SK-N-SH treated with all-trans-retinoic acid at 6 μM for 48 hours (cell line): ENCODE measurements at regions not wholly inside any gene's neighbourhood (a gene's known extent, or its start where the extent isn't known, plus 50 kb on each side); places are given as distances from the start of the nearest gene placed in this dataset.

Source experiments
- ARNTL ChIP-seq: fragments of 450-650 bp; formaldehyde crosslinking; IDR thresholded peaks from 2 replicates; pipeline ENCODE4 v1.5.0; 2020; ENCODE audit warnings: low read depth, mild to moderate bottlenecking, moderate library complexity, borderline replicate concordance
- BACH2 ChIP-seq: fragments of 250-450 bp; sonication (Bioruptor Pico); IDR thresholded peaks from 2 replicates; pipeline ENCODE4 v1.9.0; 2021; ENCODE audit warnings: mild to moderate bottlenecking, borderline replicate concordance
- CSDC2 ChIP-seq: fragments of 250-450 bp; sonication (Bioruptor Pico); IDR thresholded peaks from 2 replicates; pipeline ENCODE4 v1.5.0; 2020; ENCODE audit warnings: mild to moderate bottlenecking, moderate library complexity
- GLIS3 ChIP-seq: fragments of 250-450 bp; sonication (Bioruptor Pico); IDR thresholded peaks from 2 replicates; pipeline ENCODE4 v1.5.0; 2020; ENCODE audit warnings: mild to moderate bottlenecking, moderate library complexity
- OSR1 ChIP-seq: fragments of 250-450 bp; sonication (Bioruptor Pico); IDR thresholded peaks from 2 replicates; pipeline ENCODE4 v1.8.0; 2022; ENCODE audit warnings: moderate library complexity, mild to moderate bottlenecking, inconsistent platforms
- PPARA ChIP-seq: fragments of 250-450 bp; sonication (Bioruptor Pico); IDR thresholded peaks from 2 replicates; pipeline ENCODE4 v1.5.0; 2020; ENCODE audit warnings: mild to moderate bottlenecking, borderline replicate concordance
- ZC3H10 ChIP-seq: fragments of 250-450 bp; sonication (Bioruptor Pico); IDR thresholded peaks from 2 replicates; pipeline ENCODE4 v1.5.1; 2021; ENCODE audit warnings: mild to moderate bottlenecking, moderate library complexity
- ZFP30 ChIP-seq: fragments of 450-650 bp; formaldehyde crosslinking; IDR thresholded peaks from 2 replicates; pipeline ENCODE4 v1.5.0; 2022; ENCODE audit warnings: mild to moderate bottlenecking, moderate library complexity
- ZNF565 ChIP-seq: fragments of 450-650 bp; formaldehyde crosslinking; conservative IDR thresholded peaks from 2 replicates; pipeline ENCODE4 v1.5.0; 2020; ENCODE audit warnings: low read depth, mild to moderate bottlenecking, moderate library complexity
- ZNF70 ChIP-seq: fragments of 450-650 bp; formaldehyde crosslinking; IDR thresholded peaks from 2 replicates; pipeline ENCODE4 v1.5.0; 2020; ENCODE audit warnings: mild to moderate bottlenecking, moderate library complexity
- TF ChIP-seq, protein P1 (sequence below): fragments of 250-450 bp; sonication (Bioruptor Pico); IDR thresholded peaks from 2 replicates; pipeline ENCODE4 v1.8.0; 2020; ENCODE audit warnings: mild to moderate bottlenecking, moderate library complexity, borderline replicate concordance
- TF ChIP-seq, protein P2 (sequence below): fragments of 250-450 bp; sonication (Bioruptor Pico); IDR thresholded peaks from 2 replicates; pipeline ENCODE4 v1.5.0; 2020; ENCODE audit warnings: mild to moderate bottlenecking, moderate library complexity
- TF ChIP-seq, protein P3 (sequence below): fragments of 250-450 bp; sonication (Bioruptor Pico); IDR thresholded peaks from 2 replicates; pipeline ENCODE4 v1.5.1; 2021; ENCODE audit warnings: mild to moderate bottlenecking, moderate library complexity

DNA sequence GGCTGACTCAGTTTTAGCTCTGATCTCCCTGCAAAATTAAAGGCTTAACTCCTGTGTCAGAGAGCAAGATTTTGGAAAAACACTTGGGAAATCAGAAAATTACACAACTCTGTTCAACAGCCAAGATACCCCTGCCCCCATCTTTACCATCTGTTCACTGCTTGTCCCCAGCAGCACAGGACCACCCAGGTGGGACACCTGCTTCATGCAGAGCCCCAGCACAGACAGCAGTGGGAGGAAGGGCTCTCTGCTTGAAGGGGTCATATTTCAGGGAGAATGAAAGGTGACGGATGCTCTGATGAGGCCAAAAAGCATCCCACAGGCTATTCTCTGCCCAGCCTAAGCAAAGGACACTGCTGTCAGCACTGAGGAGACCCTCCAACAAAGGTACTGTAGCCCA, 584.6 kb upstream of the KLHL29 start:
- TF ChIP-seq OSR1 (CRISPR knock-in tag) (no peak), ARNTL (CRISPR knock-in tag) (no peak), CSDC2 (CRISPR knock-in tag) (no peak), GLIS3 (CRISPR knock-in tag) (no peak), ZNF70 (no peak), PPARA (no peak), BACH2 (CRISPR knock-in tag) (no peak), ZFP30 (CRISPR knock-in tag) (no peak), ZC3H10 (CRISPR knock-in tag) (no peak), ZNF565 (no peak)
- TF ChIP-seq, protein P1, sequence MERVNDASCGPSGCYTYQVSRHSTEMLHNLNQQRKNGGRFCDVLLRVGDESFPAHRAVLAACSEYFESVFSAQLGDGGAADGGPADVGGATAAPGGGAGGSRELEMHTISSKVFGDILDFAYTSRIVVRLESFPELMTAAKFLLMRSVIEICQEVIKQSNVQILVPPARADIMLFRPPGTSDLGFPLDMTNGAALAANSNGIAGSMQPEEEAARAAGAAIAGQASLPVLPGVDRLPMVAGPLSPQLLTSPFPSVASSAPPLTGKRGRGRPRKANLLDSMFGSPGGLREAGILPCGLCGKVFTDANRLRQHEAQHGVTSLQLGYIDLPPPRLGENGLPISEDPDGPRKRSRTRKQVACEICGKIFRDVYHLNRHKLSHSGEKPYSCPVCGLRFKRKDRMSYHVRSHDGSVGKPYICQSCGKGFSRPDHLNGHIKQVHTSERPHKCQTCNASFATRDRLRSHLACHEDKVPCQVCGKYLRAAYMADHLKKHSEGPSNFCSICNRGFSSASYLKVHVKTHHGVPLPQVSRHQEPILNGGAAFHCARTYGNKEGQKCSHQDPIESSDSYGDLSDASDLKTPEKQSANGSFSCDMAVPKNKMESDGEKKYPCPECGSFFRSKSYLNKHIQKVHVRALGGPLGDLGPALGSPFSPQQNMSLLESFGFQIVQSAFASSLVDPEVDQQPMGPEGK (CRISPR knock-in tag), result no peak
- TF ChIP-seq, protein P2, sequence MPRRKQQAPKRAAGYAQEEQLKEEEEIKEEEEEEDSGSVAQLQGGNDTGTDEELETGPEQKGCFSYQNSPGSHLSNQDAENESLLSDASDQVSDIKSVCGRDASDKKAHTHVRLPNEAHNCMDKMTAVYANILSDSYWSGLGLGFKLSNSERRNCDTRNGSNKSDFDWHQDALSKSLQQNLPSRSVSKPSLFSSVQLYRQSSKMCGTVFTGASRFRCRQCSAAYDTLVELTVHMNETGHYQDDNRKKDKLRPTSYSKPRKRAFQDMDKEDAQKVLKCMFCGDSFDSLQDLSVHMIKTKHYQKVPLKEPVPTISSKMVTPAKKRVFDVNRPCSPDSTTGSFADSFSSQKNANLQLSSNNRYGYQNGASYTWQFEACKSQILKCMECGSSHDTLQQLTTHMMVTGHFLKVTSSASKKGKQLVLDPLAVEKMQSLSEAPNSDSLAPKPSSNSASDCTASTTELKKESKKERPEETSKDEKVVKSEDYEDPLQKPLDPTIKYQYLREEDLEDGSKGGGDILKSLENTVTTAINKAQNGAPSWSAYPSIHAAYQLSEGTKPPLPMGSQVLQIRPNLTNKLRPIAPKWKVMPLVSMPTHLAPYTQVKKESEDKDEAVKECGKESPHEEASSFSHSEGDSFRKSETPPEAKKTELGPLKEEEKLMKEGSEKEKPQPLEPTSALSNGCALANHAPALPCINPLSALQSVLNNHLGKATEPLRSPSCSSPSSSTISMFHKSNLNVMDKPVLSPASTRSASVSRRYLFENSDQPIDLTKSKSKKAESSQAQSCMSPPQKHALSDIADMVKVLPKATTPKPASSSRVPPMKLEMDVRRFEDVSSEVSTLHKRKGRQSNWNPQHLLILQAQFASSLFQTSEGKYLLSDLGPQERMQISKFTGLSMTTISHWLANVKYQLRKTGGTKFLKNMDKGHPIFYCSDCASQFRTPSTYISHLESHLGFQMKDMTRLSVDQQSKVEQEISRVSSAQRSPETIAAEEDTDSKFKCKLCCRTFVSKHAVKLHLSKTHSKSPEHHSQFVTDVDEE (CRISPR knock-in tag), result no peak
- TF ChIP-seq, protein P3, sequence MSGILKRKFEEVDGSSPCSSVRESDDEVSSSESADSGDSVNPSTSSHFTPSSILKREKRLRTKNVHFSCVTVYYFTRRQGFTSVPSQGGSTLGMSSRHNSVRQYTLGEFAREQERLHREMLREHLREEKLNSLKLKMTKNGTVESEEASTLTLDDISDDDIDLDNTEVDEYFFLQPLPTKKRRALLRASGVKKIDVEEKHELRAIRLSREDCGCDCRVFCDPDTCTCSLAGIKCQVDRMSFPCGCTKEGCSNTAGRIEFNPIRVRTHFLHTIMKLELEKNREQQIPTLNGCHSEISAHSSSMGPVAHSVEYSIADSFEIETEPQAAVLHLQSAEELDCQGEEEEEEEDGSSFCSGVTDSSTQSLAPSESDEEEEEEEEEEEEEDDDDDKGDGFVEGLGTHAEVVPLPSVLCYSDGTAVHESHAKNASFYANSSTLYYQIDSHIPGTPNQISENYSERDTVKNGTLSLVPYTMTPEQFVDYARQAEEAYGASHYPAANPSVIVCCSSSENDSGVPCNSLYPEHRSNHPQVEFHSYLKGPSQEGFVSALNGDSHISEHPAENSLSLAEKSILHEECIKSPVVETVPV (CRISPR knock-in tag), result no peak
